ENCODE measurements at regions not wholly inside any gene's neighbourhood (a gene's known extent, or its start where the extent isn't known, plus 50 kb on each side); places are given as distances from the start of the nearest gene placed in this dataset.

DNA sequence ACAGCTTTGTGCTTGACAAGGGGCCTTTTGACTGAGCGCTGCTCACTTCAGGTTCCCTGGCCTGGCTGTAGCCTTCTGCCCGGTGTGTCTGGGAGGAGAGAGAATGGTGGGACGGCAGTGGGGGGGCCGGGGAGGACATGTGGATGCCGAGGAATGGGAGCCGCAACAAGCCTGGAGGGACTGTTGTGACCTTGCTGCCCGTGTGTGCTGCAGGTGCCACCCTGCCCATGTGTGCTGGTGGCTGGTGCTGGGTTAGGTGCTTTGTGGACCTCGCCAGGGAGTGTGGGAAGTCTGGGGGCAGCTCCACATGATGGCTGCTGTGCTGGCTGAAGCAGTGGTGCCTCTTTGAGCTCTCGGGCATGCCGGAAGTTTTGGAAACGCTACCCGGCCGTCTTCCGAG lies 132.1 kb downstream of the LAT start:
- no peak for TF ChIP-seq ELF1 (tag; IDR thresholded peaks at IDR 0.05)
- no peak for TF ChIP-seq ZNF644 (tag; IDR thresholded peaks at IDR 0.05; ENCODE audit: low read depth)
- TF ChIP-seq GABPA (tag; conservative IDR thresholded peaks at IDR 0.05; ENCODE audit: low read depth) = no peak
- TF ChIP-seq, protein P1, sequence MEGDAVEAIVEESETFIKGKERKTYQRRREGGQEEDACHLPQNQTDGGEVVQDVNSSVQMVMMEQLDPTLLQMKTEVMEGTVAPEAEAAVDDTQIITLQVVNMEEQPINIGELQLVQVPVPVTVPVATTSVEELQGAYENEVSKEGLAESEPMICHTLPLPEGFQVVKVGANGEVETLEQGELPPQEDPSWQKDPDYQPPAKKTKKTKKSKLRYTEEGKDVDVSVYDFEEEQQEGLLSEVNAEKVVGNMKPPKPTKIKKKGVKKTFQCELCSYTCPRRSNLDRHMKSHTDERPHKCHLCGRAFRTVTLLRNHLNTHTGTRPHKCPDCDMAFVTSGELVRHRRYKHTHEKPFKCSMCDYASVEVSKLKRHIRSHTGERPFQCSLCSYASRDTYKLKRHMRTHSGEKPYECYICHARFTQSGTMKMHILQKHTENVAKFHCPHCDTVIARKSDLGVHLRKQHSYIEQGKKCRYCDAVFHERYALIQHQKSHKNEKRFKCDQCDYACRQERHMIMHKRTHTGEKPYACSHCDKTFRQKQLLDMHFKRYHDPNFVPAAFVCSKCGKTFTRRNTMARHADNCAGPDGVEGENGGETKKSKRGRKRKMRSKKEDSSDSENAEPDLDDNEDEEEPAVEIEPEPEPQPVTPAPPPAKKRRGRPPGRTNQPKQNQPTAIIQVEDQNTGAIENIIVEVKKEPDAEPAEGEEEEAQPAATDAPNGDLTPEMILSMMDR (IDR thresholded peaks at IDR 0.05 in 2 of 3, conservative IDR thresholded peaks at IDR 0.05 in 1 of 3; ENCODE audit: insufficient read depth in 2 of 3, low read depth in 1 of 3, low read length in 3 of 3) = no peak
- TF ChIP-seq ZNF274 (IDR thresholded peaks at IDR 0.05; ENCODE audit: borderline replicate concordance, low read depth, low read length) = no peak
- TF ChIP-seq ZBTB7A (IDR thresholded peaks at IDR 0.05; ENCODE audit: borderline replicate concordance, control insufficient read depth, low read depth, low read length) = no peak
- no peak for TF ChIP-seq ZFP36 (IDR thresholded peaks at IDR 0.05; ENCODE audit: low read depth, low read length, partially characterized antibody)
- TF ChIP-seq EZH2 (IDR thresholded peaks at IDR 0.05; ENCODE audit: borderline replicate concordance, low read depth, low read length) = no peak
- no peak for TF ChIP-seq ZNF121 (CRISPR knock-in tag; conservative IDR thresholded peaks at IDR 0.05)

Data from K562 (cell line).